Smooth muscle cell (in vitro differentiated cells): ENCODE measurements at regions not wholly inside any gene's neighbourhood (a gene's known extent, or its start where the extent isn't known, plus 50 kb on each side); places are given as distances from the start of the nearest gene placed in this dataset.

Source experiments
- DNase-seq: peaks from one replicate; lab custom pipeline; 2025; ENCODE audit not compliant: unreplicated experiment; lab: John Stamatoyannopoulos, UW
- H2AFZ ChIP-seq: fragments of 200-600 bp; sonication (generic); 2 replicates; pipeline ENCODE4 v1.6.0; 2016; ENCODE audit warnings: antibody characterized with exemption, low read depth, mild to moderate bottlenecking
- H3F3A ChIP-seq: fragments of 200-600 bp; sonication (generic); 2 replicates; pipeline ENCODE4 v1.6.0; 2017; ENCODE audit warnings: antibody characterized with exemption, low read depth
- H3K27ac ChIP-seq: fragments of 200-600 bp; sonication (generic); 2 replicates; pipeline ENCODE4 v1.5.1; 2016; ENCODE audit warnings: low read depth, mild to moderate bottlenecking
- H3K27me3 ChIP-seq: fragments of 200-600 bp; sonication (generic); 2 replicates; pipeline ENCODE4 v1.6.1; 2016; ENCODE audit warnings: low read depth, mild to moderate bottlenecking
- H3K36me3 ChIP-seq: fragments of 200-600 bp; sonication (generic); 2 replicates; pipeline ENCODE4 v1.5.1; 2016; ENCODE audit warnings: low read depth
- H3K4me1 ChIP-seq: fragments of 200-600 bp; sonication (generic); 2 replicates; pipeline ENCODE4 v1.5.1; 2016; ENCODE audit warnings: low read depth
- H3K4me2 ChIP-seq: fragments of 200-600 bp; sonication (generic); 2 replicates; pipeline ENCODE4 v1.6.0; 2016; ENCODE audit warnings: mild to moderate bottlenecking
- H3K4me3 ChIP-seq: fragments of 200-600 bp; sonication (generic); 2 replicates; pipeline ENCODE4 v1.5.1; 2016; ENCODE audit warnings: mild to moderate bottlenecking
- H3K79me2 ChIP-seq: fragments of 200-600 bp; sonication (generic); 2 replicates; pipeline ENCODE4 v1.6.0; 2016; ENCODE audit warnings: low read depth, mild to moderate bottlenecking
- H3K9ac ChIP-seq: fragments of 200-600 bp; sonication (generic); 2 replicates; pipeline ENCODE4 v1.6.0; 2016; ENCODE audit warnings: low read depth
- H3K9me3 ChIP-seq: fragments of 200-600 bp; sonication (generic); replicated peaks from 2 replicates; pipeline ENCODE4 v1.5.1; 2016; ENCODE audit warnings: low read depth
- H4K20me1 ChIP-seq: fragments of 200-600 bp; sonication (generic); 2 replicates; pipeline ENCODE4 v1.6.0; 2016; ENCODE audit warnings: low read depth
- CTCF ChIP-seq: fragments of 200-600 bp; sonication (generic); IDR thresholded peaks from 2 replicates; pipeline ENCODE4 v1.5.1; 2017; ENCODE audit warnings: borderline replicate concordance, mild to moderate bottlenecking, antibody characterized with exemption; ENCODE audit not compliant: insufficient read depth, poor library complexity, severe bottlenecking
- WGBS: methylation state at CpG from one replicate; pipeline ENCODE4 v1.1.7; 2016; ENCODE audit warnings: low lambda C conversion rate; 5-methylcytosine and 5-hydroxymethylcytosine counted together

- TF ChIP-seq CTCF: no peak
- Histone ChIP-seq H3K27ac (no peak overlapping the region), H3K9me3 (no peaks in the 10 kb centered on the region), H3K27me3 (no peaks in the 10 kb centered on the region), H3K4me3 (no peak overlapping the region), H3K4me2 (no peak overlapping the region), H3F3A (no peaks in the 10 kb centered on the region), H3K79me2 (no peaks in the 10 kb centered on the region), H3K9ac (no peak overlapping the region), H2AFZ (no peak overlapping the region), H3K4me1 (no peaks in the 10 kb centered on the region), H3K36me3 (no peaks in the 10 kb centered on the region), H4K20me1 (no peaks in the 10 kb centered on the region)
- DNase-seq: no peak
- 80% methylated on average over 14 of the region's 14 CpGs for WGBS
Measured at GRCh38 chr11:69904161-69904973, 85.2 kb upstream of the FGF3 start.

GRCh38 chr11:69904974-69905535 is 85.8 kb upstream of the FGF3 start:
- TF ChIP-seq CTCF: no peak
- Histone ChIP-seq H2AFZ (no peak overlapping the region), H4K20me1 (no peaks in the 10 kb centered on the region), H3K9ac (no peak overlapping the region), H3K79me2 (no peaks in the 10 kb centered on the region), H3K9me3 (no peaks in the 10 kb centered on the region), H3K4me1 (no peaks in the 10 kb centered on the region), H3F3A (no peaks in the 10 kb centered on the region), H3K27me3 (no peaks in the 10 kb centered on the region), H3K36me3 (no peaks in the 10 kb centered on the region), H3K4me2 (no peak overlapping the region), H3K27ac (no peak overlapping the region), H3K4me3 (no peak overlapping the region)
- WGBS: 67% methylated on average over 6 of the region's 6 CpGs
- no peak for DNase-seq

GRCh38 chr11:69905611-69906452 is 86.6 kb upstream of the FGF3 start:
- Histone ChIP-seq H3K27me3 (no peaks in the 10 kb centered on the region), H3K36me3 (no peaks in the 10 kb centered on the region), H3K9me3 (no peaks in the 10 kb centered on the region), H3K4me1 (no peaks in the 10 kb centered on the region), H3K9ac (no peak overlapping the region), H4K20me1 (no peaks in the 10 kb centered on the region), H3K4me2 (peak overlapping the region; percentile 31), H3K4me3 (no peak overlapping the region), H3F3A (no peaks in the 10 kb centered on the region), H3K27ac (no peak overlapping the region), H3K79me2 (no peaks in the 10 kb centered on the region), H2AFZ (no peak overlapping the region)
- no peak for DNase-seq
- no peak for TF ChIP-seq CTCF
- 28% methylated on average over 13 of the region's 13 CpGs for WGBS
